Type B pancreatic cell (in vitro differentiated cells): ENCODE measurements at regions not wholly inside any gene's neighbourhood (a gene's known extent, or its start where the extent isn't known, plus 50 kb on each side); places are given as distances from the start of the nearest gene placed in this dataset.
"Not testable (repeated sequence)": the region's sequence is repeated elsewhere in the genome, so short reads cannot be mapped to it uniquely, and the experiment has no call there.

Source experiments
- DNase-seq: peaks from one replicate; pipeline ENCODE4 v3.0.0; 2021; ENCODE audit warnings: mixed read lengths; ENCODE audit not compliant: unreplicated experiment; ENCODE audit errors: extremely low spot score
- H3K27ac Mint-ChIP-seq: 2 replicates; pipeline ENCODE4 v1.8.0; 2021; ENCODE audit warnings: mild to moderate bottlenecking, mixed read lengths
- H3K27me3 Mint-ChIP-seq: 2 replicates; pipeline ENCODE4 v1.8.0; 2021; ENCODE audit warnings: mixed read lengths
- H3K36me3 Mint-ChIP-seq: 2 replicates; pipeline ENCODE4 v1.8.0; 2021; ENCODE audit warnings: mixed read lengths
- H3K4me1 Mint-ChIP-seq: one replicate; pipeline ENCODE4 v1.8.0; 2021; ENCODE audit warnings: mixed read lengths; ENCODE audit not compliant: unreplicated experiment
- H3K4me3 Mint-ChIP-seq: 2 replicates; pipeline ENCODE4 v1.8.0; 2021; ENCODE audit warnings: mild to moderate bottlenecking, mixed read lengths
- H3K9me3 Mint-ChIP-seq: 2 replicates; pipeline ENCODE4 v1.8.0; 2021; ENCODE audit warnings: mixed read lengths
- TF ChIP-seq, protein P1 (sequence below): fragments of 200-600 bp; sonication (generic); conservative IDR thresholded peaks from 2 replicates; pipeline ENCODE4 v1.5.0; 2021; ENCODE audit warnings: antibody characterized with exemption, mild to moderate bottlenecking

DNA sequence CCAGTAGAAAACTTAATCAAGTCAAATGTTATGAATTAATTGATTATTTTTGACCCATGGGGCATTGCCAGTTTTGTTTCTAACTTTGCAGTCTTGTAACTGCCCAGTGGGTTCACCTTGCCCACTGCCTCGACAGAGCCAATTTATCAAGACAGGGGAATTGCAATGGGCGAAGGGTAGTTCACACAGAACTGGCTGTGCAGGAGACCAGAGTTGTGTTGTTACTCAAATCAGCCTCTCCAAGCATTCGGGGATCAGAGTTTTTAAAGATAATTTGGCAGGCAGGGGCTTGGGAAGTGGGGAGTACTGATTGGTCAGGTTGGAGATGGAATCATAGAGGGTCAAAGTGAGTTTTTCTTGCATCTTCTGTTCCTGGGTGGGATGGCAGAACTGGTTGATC lies 168.5 kb upstream of the COPS8 start:
- H3K9me3 Mint-ChIP-seq: peaks cover 7% of the 10 kb centered on the region
- peaks cover 17% of the 10 kb centered on the region for H3K4me1 Mint-ChIP-seq
- TF ChIP-seq, protein P1, sequence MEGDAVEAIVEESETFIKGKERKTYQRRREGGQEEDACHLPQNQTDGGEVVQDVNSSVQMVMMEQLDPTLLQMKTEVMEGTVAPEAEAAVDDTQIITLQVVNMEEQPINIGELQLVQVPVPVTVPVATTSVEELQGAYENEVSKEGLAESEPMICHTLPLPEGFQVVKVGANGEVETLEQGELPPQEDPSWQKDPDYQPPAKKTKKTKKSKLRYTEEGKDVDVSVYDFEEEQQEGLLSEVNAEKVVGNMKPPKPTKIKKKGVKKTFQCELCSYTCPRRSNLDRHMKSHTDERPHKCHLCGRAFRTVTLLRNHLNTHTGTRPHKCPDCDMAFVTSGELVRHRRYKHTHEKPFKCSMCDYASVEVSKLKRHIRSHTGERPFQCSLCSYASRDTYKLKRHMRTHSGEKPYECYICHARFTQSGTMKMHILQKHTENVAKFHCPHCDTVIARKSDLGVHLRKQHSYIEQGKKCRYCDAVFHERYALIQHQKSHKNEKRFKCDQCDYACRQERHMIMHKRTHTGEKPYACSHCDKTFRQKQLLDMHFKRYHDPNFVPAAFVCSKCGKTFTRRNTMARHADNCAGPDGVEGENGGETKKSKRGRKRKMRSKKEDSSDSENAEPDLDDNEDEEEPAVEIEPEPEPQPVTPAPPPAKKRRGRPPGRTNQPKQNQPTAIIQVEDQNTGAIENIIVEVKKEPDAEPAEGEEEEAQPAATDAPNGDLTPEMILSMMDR: no peak
- peaks cover 3% of the 10 kb centered on the region for H3K27me3 Mint-ChIP-seq
- H3K4me3 Mint-ChIP-seq: peak overlapping the region; percentile 8
- no peaks in the 10 kb centered on the region for H3K36me3 Mint-ChIP-seq
- no peak overlapping the region for H3K27ac Mint-ChIP-seq
- DNase-seq: no peak

DNA sequence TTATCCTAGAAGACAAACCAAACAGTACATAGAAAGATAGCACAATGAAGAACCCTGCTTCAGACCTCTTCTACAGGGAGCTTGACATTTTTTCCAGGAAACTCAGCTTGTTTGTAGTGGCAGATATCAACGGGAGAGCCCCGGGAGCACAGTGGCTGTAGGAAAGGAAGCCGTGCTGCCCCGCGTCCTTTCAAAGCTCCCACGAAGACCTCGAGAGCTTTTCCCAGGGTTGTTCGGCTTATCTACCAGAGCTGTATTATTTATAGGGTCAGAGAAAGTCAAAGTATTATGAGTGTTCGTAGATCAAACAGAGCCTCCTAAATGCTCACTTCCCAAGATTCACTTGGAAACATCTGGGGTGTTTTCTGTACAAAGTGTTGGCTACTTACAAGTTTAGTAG lies 167.1 kb upstream of the COPS8 start:
- Mint-ChIP-seq H3K27me3 (peaks cover 3% of the 10 kb centered on the region), H3K4me1 (peaks cover 10% of the 10 kb centered on the region), H3K4me3 (no peak overlapping the region), H3K9me3 (peaks cover 7% of the 10 kb centered on the region), H3K36me3 (no peaks in the 10 kb centered on the region), H3K27ac (no peak overlapping the region)
- TF ChIP-seq, protein P1: no peak
- DNase-seq: no peak

DNA sequence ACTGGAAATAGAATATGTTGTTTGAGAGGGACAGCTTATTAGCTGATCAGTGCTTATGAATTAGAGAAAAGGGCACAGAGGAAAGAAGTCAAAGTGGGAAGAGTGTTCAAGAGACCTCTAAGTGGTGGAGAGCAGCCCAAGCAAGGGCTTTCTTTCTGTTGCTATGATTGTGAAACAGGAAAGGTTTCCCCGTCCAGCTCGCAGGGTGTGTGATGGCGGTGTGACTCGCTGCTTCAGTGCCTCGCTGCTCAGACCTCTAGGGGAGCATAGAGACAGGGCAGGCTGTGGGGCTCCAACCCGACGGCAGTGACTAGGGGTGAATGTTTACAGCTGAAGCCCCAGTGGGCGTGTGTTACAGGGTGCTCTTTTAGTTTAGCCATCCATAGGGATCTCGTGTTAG lies 166.5 kb upstream of the COPS8 start:
- TF ChIP-seq, protein P1: no peak
- no peak for DNase-seq
- H3K9me3 Mint-ChIP-seq: peaks cover 7% of the 10 kb centered on the region
- no peak overlapping the region for H3K4me3 Mint-ChIP-seq
- H3K27ac Mint-ChIP-seq: no peak overlapping the region
- peaks cover 10% of the 10 kb centered on the region for H3K4me1 Mint-ChIP-seq
- peaks cover 3% of the 10 kb centered on the region for H3K27me3 Mint-ChIP-seq
- no peaks in the 10 kb centered on the region for H3K36me3 Mint-ChIP-seq

DNA sequence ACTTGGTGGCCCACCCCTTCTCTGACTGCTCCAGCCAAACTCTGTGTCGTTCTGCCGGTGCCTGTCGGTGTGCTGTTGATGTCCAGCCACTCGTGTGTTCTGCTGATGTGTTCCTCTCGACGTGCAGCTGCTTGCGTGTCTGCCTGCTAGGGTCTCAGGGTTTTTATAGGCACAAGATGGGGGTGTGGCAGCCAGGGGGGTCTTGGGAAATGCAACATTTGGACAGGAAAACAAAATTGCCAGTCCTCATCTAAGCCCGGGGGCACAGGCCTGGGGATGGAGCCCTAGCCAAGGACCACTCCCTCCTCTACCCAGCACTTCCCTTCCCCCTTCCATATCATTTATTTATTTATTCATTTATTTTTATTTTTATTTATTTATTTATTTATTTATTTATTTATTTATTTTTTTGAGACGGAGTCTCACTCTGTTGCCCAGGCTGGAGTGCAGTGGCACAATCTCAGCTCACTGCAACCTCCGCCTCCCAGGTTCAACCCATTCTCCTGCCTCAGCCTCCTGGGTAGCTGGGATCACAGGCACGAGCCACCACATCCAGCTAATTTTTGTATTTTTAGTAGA lies 165.8 kb upstream of the COPS8 start:
- H3K9me3 Mint-ChIP-seq, H3K36me3 Mint-ChIP-seq, H3K4me3 Mint-ChIP-seq, H3K27me3 Mint-ChIP-seq, DNase-seq, H3K27ac Mint-ChIP-seq: not testable (repeated sequence)
- H3K4me1 Mint-ChIP-seq: peaks cover 10% of the 10 kb centered on the region

DNA sequence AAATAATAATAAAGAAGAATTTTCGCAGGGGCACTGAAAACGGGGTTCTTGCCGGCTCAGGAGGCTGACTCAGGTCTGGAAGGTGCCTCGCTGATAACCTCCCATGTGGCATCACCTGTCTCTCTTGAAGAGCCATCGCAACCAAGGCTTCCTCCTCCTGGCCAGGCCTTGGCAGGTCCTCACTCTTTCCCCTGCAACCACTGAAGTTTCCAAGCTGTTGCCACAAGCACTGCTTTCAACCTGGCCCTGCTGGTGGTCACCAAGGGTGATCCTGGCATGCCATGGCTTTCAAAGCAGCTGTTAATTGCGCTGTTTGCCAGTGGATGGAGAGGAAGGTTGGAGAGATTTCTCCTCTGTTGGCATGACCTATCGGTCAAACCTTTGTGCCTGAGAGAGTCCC lies 163.6 kb upstream of the COPS8 start:
- TF ChIP-seq, protein P1: no peak
- Mint-ChIP-seq H3K9me3 (peaks cover 7% of the 10 kb centered on the region), H3K36me3 (no peaks in the 10 kb centered on the region), H3K27me3 (peaks cover 5% of the 10 kb centered on the region), H3K27ac (no peak overlapping the region), H3K4me1 (peaks cover 19% of the 10 kb centered on the region), H3K4me3 (no peak overlapping the region)
- DNase-seq: no peak

DNA sequence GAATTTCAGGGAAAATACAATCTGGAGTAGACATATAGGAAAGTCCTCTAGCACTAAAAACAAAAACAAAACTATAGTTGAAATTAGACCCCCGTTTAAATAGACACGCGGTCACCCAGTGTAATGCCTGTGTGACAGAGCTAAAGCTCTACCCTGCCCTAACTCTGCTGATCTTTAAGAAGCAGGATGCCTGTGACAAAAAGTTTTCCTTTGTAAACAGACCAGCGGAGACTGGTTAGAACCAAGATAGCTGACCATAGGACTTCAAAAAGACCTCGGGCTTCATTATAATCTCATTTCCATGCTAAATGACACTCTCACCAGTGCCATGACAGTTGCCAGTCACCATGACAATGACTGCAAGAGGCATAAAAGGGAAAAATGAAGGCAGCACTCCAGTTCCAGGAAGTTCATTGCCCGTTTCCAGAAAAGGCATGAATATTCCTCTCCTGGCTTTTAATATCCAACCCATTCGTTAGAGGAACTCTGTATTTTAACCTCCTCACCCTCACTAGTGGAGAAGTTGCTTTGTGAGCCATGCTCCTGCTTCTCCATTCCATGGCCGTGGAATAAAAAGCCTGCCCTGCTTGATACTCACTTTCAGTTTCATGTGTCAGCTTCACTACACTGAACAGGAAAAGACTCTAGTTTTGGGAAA lies 157.2 kb upstream of the COPS8 start:
- H3K27ac Mint-ChIP-seq: no peak overlapping the region
- TF ChIP-seq, protein P1: no peak
- no peak for DNase-seq
- H3K4me3 Mint-ChIP-seq: no peak overlapping the region
- peaks cover 22% of the 10 kb centered on the region for H3K4me1 Mint-ChIP-seq
- H3K27me3 Mint-ChIP-seq: peaks cover 5% of the 10 kb centered on the region
- peaks cover 4% of the 10 kb centered on the region for H3K9me3 Mint-ChIP-seq
- H3K36me3 Mint-ChIP-seq: no peaks in the 10 kb centered on the region
